DOHH2 (cell line): ENCODE measurements at regions not wholly inside any gene's neighbourhood (a gene's known extent, or its start where the extent isn't known, plus 50 kb on each side); places are given as distances from the start of the nearest gene placed in this dataset.

Experiments
- CTCF ChIP-seq: fragments of 200-600 bp; sonication (generic); IDR thresholded peaks from one replicate; pipeline ENCODE4 v1.5.1; 2014; ENCODE audit warnings: antibody characterized with exemption, mild to moderate bottlenecking, low read depth, low read length; ENCODE audit not compliant: poor library complexity, severe bottlenecking
- EZH2phosphoT487 ChIP-seq: fragments of 200-600 bp; sonication (generic); IDR thresholded peaks from 2 replicates; pipeline ENCODE4 v1.6.1; 2017; ENCODE audit warnings: borderline replicate concordance, mild to moderate bottlenecking, antibody characterized with exemption, low read length, moderate library complexity, mixed read lengths

GRCh38 chr13:87302931-87303330, 368.2 kb upstream of the SLITRK5 start:
- TF ChIP-seq EZH2phosphoT487: no peak
- no peak for TF ChIP-seq CTCF
